WTC11 (cell line): ENCODE measurements at regions not wholly inside any gene's neighbourhood (a gene's known extent, or its start where the extent isn't known, plus 50 kb on each side); places are given as distances from the start of the nearest gene placed in this dataset.

Source experiments
- ATAC-seq: fragments of 200-7000 bp; cut with Tn5 transposase; 2 replicates; pipeline ENCODE4 v1.10.0; 2021; ENCODE audit warnings: mild to moderate bottlenecking, moderate library complexity
- CTCF ChIA-PET: fragments of 300-600 bp; sonication (Branson Sonifier 250); formaldehyde crosslinking; loops from one replicate; lab custom pipeline; 2021; ENCODE audit warnings: antibody characterized with exemption; lab: Charles Lee
- POLR2A ChIA-PET: fragments of 350-600 bp; sonication (Branson Sonifier 250); formaldehyde crosslinking; loops from one replicate; lab custom pipeline; 2021; ENCODE audit warnings: antibody characterized with exemption; lab: Charles Lee
- DNase-seq: peaks from one replicate; pipeline ENCODE4 v3.0.0; 2021; ENCODE audit warnings: low spot score
- H3K27ac Mint-ChIP-seq: 2 replicates; pipeline ENCODE4 v1.8.0; 2021; ENCODE audit warnings: mixed read lengths
- H3K27me3 Mint-ChIP-seq: 2 replicates; pipeline ENCODE4 v1.8.0; 2021; ENCODE audit warnings: low read depth, mild to moderate bottlenecking, moderate library complexity, mixed read lengths
- H3K36me3 Mint-ChIP-seq: 2 replicates; pipeline ENCODE4 v1.8.0; 2021; ENCODE audit warnings: mixed read lengths
- H3K4me1 Mint-ChIP-seq: 2 replicates; pipeline ENCODE4 v1.8.0; 2022; ENCODE audit warnings: mixed read lengths
- H3K4me3 Mint-ChIP-seq: 2 replicates; pipeline ENCODE4 v1.8.0; 2021; ENCODE audit warnings: mild to moderate bottlenecking, moderate library complexity, mixed read lengths
- H3K9me3 Mint-ChIP-seq: 2 replicates; pipeline ENCODE4 v1.8.0; 2021; ENCODE audit warnings: mixed read lengths
- ELF4 ChIP-seq: sonication (generic); formaldehyde crosslinking; IDR thresholded peaks from 2 replicates; pipeline ENCODE4 v1.8.1; 2022; ENCODE audit warnings: low read depth, mild to moderate bottlenecking, moderate library complexity, missing genetic modification reagents
- GABPB1 ChIP-seq: sonication (generic); formaldehyde crosslinking; IDR thresholded peaks from 2 replicates; pipeline ENCODE4 v1.8.1; 2023; ENCODE audit warnings: mild to moderate bottlenecking, missing genetic modification reagents
- GRHL2 ChIP-seq: fragments of 250-450 bp; sonication (Bioruptor Pico); IDR thresholded peaks from 2 replicates; pipeline ENCODE4 v1.8.0; 2022; ENCODE audit warnings: mild to moderate bottlenecking, moderate library complexity; ENCODE audit not compliant: insufficient replicate concordance, severe bottlenecking
- NFATC4 ChIP-seq: fragments of 250-450 bp; sonication (Bioruptor Pico); IDR thresholded peaks from 2 replicates; pipeline ENCODE4 v1.9.0; 2021; ENCODE audit warnings: mild to moderate bottlenecking
- NR1H2 ChIP-seq: sonication (generic); formaldehyde crosslinking; IDR thresholded peaks from 2 replicates; pipeline ENCODE4 v1.9.0; 2021; ENCODE audit warnings: mild to moderate bottlenecking, moderate library complexity, missing genetic modification reagents
- NR3C1 ChIP-seq: sonication (generic); formaldehyde crosslinking; conservative IDR thresholded peaks from 2 replicates; pipeline ENCODE4 v1.8.1; 2023; ENCODE audit warnings: low read depth, mild to moderate bottlenecking, missing genetic modification reagents
- SMAD4 ChIP-seq: sonication (generic); formaldehyde crosslinking; IDR thresholded peaks from 2 replicates; pipeline ENCODE4 v1.8.0; 2022; ENCODE audit warnings: mild to moderate bottlenecking, missing genetic modification reagents
- SP1 ChIP-seq: sonication (generic); formaldehyde crosslinking; conservative IDR thresholded peaks from 2 replicates; pipeline ENCODE4 v1.8.1; 2022; ENCODE audit warnings: missing genetic modification reagents
- TF ChIP-seq, protein P1 (sequence below): sonication (generic); formaldehyde crosslinking; IDR thresholded peaks from 2 replicates; pipeline ENCODE4 v1.8.1; 2022; ENCODE audit warnings: low read depth, mild to moderate bottlenecking, moderate library complexity, missing genetic modification reagents, borderline replicate concordance
- TF ChIP-seq, protein P2 (sequence below): sonication (generic); formaldehyde crosslinking; IDR thresholded peaks from 2 replicates; pipeline ENCODE4 v1.8.1; 2023; ENCODE audit warnings: mild to moderate bottlenecking, missing genetic modification reagents, moderate library complexity
- TF ChIP-seq, protein P3 (sequence below): sonication (generic); formaldehyde crosslinking; IDR thresholded peaks from 2 replicates; pipeline ENCODE4 v1.8.1; 2023; ENCODE audit warnings: mild to moderate bottlenecking, missing genetic modification reagents, borderline replicate concordance
- TF ChIP-seq, protein P4 (sequence below): sonication (generic); formaldehyde crosslinking; IDR thresholded peaks from 2 replicates; pipeline ENCODE4 v1.8.0; 2022; ENCODE audit warnings: mild to moderate bottlenecking, missing genetic modification reagents
- TF ChIP-seq, protein P5 (sequence below): sonication (generic); formaldehyde crosslinking; IDR thresholded peaks from 2 replicates; pipeline ENCODE4 v1.8.0; 2022; ENCODE audit warnings: mild to moderate bottlenecking, missing genetic modification reagents
- TF ChIP-seq, protein P6 (sequence below): sonication (generic); formaldehyde crosslinking; IDR thresholded peaks from 2 replicates; pipeline ENCODE4 v1.8.0; 2023; ENCODE audit warnings: mild to moderate bottlenecking, missing genetic modification reagents
- TF ChIP-seq, protein P7 (sequence below): fragments of 250-450 bp; sonication (Bioruptor Pico); IDR thresholded peaks from 2 replicates; pipeline ENCODE4 v1.8.0; 2021; ENCODE audit warnings: mild to moderate bottlenecking

DNA sequence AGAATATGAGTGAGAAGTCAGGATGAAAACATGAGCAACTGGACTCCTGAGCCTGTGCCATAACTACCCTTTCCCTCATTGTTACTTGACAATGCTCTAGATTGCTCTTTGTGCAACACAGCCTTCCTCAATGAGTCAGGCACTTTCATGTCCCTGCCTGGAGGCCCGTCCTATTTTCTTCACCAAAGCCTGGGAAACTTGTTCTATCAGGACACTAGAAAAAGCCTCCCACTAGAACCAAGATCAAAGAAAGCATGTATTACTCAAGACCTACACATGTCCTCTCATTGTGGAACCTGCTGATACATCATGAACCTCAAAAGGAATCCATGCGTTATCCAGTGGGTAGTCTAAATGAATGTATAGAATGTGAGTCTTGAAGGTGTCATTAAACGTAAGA is 624.5 kb downstream of the TOX3 start:
- CTCF ChIA-PET = no interaction called here
- H3K4me3 Mint-ChIP-seq = no peak overlapping the region
- POLR2A ChIA-PET = no interaction called here
- TF ChIP-seq, protein P1, sequence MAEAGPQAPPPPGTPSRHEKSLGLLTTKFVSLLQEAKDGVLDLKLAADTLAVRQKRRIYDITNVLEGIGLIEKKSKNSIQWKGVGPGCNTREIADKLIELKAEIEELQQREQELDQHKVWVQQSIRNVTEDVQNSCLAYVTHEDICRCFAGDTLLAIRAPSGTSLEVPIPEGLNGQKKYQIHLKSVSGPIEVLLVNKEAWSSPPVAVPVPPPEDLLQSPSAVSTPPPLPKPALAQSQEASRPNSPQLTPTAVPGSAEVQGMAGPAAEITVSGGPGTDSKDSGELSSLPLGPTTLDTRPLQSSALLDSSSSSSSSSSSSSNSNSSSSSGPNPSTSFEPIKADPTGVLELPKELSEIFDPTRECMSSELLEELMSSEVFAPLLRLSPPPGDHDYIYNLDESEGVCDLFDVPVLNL = no peak
- TF ChIP-seq, protein P2, sequence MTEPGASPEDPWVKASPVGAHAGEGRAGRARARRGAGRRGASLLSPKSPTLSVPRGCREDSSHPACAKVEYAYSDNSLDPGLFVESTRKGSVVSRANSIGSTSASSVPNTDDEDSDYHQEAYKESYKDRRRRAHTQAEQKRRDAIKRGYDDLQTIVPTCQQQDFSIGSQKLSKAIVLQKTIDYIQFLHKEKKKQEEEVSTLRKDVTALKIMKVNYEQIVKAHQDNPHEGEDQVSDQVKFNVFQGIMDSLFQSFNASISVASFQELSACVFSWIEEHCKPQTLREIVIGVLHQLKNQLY (CRISPR knock-in tag) = no peak
- TF ChIP-seq, all 79 proteins: peak for 0
- peaks cover 3% of the 10 kb centered on the region for H3K9me3 Mint-ChIP-seq
- ATAC-seq (no peak), DNase-seq (no peak)
- no peaks in the 10 kb centered on the region for H3K4me1 Mint-ChIP-seq
- H3K27me3 Mint-ChIP-seq = no peaks in the 10 kb centered on the region; the same call in 1 of the 2 replicates
- H3K27ac Mint-ChIP-seq = no peak overlapping the region
- H3K36me3 Mint-ChIP-seq = no peaks in the 10 kb centered on the region

DNA sequence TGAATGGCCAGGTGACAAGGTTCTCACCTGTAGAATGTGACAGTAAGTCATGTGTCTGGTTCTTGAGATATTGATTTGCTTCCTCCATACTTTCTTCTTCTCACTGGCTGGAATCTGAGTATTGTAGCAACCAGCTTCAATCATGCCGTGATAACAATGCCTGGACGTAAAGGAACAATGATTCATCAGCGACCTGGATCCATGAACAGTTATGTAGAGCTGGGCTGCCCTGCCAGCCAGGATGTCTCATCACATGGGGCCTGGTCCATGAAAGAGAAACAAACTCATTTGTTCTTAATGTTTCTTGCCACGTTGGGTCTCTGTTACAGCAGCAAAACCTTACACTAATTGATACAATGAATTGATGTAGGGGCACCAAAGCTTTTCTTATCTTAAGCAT is 627.2 kb downstream of the TOX3 start:
- ATAC-seq = no peak
- Mint-ChIP-seq H3K4me3 (no peak overlapping the region), H3K4me1 (no peaks in the 10 kb centered on the region)
- TF ChIP-seq ELF4 (CRISPR knock-in tag) = no peak
- TF ChIP-seq, protein P3, sequence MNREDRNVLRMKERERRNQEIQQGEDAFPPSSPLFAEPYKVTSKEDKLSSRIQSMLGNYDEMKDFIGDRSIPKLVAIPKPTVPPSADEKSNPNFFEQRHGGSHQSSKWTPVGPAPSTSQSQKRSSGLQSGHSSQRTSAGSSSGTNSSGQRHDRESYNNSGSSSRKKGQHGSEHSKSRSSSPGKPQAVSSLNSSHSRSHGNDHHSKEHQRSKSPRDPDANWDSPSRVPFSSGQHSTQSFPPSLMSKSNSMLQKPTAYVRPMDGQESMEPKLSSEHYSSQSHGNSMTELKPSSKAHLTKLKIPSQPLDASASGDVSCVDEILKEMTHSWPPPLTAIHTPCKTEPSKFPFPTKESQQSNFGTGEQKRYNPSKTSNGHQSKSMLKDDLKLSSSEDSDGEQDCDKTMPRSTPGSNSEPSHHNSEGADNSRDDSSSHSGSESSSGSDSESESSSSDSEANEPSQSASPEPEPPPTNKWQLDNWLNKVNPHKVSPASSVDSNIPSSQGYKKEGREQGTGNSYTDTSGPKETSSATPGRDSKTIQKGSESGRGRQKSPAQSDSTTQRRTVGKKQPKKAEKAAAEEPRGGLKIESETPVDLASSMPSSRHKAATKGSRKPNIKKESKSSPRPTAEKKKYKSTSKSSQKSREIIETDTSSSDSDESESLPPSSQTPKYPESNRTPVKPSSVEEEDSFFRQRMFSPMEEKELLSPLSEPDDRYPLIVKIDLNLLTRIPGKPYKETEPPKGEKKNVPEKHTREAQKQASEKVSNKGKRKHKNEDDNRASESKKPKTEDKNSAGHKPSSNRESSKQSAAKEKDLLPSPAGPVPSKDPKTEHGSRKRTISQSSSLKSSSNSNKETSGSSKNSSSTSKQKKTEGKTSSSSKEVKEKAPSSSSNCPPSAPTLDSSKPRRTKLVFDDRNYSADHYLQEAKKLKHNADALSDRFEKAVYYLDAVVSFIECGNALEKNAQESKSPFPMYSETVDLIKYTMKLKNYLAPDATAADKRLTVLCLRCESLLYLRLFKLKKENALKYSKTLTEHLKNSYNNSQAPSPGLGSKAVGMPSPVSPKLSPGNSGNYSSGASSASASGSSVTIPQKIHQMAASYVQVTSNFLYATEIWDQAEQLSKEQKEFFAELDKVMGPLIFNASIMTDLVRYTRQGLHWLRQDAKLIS (CRISPR knock-in tag) = no peak
- TF ChIP-seq, all 79 proteins: peak for 0
- Mint-ChIP-seq H3K36me3 (no peaks in the 10 kb centered on the region), H3K9me3 (peaks cover 3% of the 10 kb centered on the region; the same call in 1 of the 2 replicates), H3K27me3 (no peaks in the 10 kb centered on the region; the same call in 1 of the 2 replicates), H3K27ac (no peak overlapping the region)
- ChIA-PET POLR2A (no interaction called here), CTCF (no interaction called here)
- no peak for DNase-seq

DNA sequence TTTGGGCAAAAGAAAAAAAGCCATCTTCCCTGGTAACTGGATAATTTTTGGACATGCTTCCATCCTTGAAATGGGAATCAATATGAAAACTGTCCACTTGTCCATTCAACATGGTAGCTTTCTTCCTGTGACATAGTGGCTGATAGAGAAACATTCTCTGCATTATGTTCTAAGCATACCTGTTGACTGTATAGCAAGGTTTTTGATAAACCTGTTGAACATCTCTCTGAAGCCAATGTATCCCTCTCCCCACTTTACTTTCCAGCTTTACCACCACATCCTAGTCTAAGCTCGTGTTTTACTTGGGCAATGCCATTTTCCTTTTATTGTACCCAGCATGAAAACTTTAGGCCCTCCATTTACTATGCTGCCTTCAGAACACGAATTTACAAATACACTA is 630.1 kb downstream of the TOX3 start:
- DNase-seq = no peak
- ChIA-PET CTCF (interaction anchor here (0.9 kb wide), 1 partner anchor 25 kb away, joined by 3 read pairs; no protein-coding TSS in a partner anchor), POLR2A (no interaction called here)
- Mint-ChIP-seq H3K4me1 (no peaks in the 10 kb centered on the region), H3K27me3 (no peaks in the 10 kb centered on the region; the same call in 1 of the 2 replicates), H3K36me3 (no peaks in the 10 kb centered on the region), H3K4me3 (no peak overlapping the region), H3K27ac (no peak overlapping the region), H3K9me3 (peaks cover 4% of the 10 kb centered on the region; the same call in 1 of the 2 replicates)
- TF ChIP-seq, protein P4, sequence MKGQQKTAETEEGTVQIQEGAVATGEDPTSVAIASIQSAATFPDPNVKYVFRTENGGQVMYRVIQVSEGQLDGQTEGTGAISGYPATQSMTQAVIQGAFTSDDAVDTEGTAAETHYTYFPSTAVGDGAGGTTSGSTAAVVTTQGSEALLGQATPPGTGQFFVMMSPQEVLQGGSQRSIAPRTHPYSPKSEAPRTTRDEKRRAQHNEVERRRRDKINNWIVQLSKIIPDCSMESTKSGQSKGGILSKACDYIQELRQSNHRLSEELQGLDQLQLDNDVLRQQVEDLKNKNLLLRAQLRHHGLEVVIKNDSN = no peak
- no peak for TF ChIP-seq NR1H2 (CRISPR knock-in tag)
- TF ChIP-seq GRHL2 = no peak
- TF ChIP-seq, protein P5, sequence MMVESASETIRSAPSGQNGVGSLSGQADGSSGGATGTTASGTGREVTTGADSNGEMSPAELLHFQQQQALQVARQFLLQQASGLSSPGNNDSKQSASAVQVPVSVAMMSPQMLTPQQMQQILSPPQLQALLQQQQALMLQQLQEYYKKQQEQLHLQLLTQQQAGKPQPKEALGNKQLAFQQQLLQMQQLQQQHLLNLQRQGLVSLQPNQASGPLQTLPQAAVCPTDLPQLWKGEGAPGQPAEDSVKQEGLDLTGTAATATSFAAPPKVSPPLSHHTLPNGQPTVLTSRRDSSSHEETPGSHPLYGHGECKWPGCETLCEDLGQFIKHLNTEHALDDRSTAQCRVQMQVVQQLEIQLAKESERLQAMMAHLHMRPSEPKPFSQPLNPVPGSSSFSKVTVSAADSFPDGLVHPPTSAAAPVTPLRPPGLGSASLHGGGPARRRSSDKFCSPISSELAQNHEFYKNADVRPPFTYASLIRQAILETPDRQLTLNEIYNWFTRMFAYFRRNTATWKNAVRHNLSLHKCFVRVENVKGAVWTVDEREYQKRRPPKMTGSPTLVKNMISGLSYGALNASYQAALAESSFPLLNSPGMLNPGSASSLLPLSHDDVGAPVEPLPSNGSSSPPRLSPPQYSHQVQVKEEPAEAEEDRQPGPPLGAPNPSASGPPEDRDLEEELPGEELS = no peak
- no peak for TF ChIP-seq GABPB1 (CRISPR knock-in tag)
- ATAC-seq = no peak

DNA sequence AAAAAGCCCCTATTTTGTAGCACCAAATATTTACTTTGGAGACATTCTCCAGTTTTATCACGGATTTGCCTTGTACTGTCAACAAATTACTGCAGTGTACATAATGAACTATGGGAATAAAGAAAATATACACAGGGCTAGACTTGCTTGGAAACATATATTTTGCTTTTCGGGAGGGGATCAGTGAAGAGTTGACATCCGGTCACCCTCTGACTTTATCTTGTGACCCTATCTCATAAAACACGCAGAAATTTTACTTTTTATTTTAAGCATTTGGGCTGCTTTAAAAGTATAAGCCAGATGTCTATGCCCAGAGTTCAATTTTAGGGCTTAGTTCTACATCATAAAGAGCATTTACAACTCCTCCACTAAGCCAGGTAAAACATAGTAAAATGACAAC is 630.7 kb downstream of the TOX3 start:
- Mint-ChIP-seq H3K36me3 (no peaks in the 10 kb centered on the region), H3K4me1 (no peaks in the 10 kb centered on the region), H3K27ac (no peak overlapping the region), H3K27me3 (no peaks in the 10 kb centered on the region; the same call in 1 of the 2 replicates), H3K4me3 (no peak overlapping the region), H3K9me3 (peaks cover 4% of the 10 kb centered on the region; the same call in 1 of the 2 replicates)
- CTCF ChIA-PET = no interaction called here
- DNase-seq (no peak), ATAC-seq (no peak)
- POLR2A ChIA-PET = no interaction called here
- TF ChIP-seq, protein P6, sequence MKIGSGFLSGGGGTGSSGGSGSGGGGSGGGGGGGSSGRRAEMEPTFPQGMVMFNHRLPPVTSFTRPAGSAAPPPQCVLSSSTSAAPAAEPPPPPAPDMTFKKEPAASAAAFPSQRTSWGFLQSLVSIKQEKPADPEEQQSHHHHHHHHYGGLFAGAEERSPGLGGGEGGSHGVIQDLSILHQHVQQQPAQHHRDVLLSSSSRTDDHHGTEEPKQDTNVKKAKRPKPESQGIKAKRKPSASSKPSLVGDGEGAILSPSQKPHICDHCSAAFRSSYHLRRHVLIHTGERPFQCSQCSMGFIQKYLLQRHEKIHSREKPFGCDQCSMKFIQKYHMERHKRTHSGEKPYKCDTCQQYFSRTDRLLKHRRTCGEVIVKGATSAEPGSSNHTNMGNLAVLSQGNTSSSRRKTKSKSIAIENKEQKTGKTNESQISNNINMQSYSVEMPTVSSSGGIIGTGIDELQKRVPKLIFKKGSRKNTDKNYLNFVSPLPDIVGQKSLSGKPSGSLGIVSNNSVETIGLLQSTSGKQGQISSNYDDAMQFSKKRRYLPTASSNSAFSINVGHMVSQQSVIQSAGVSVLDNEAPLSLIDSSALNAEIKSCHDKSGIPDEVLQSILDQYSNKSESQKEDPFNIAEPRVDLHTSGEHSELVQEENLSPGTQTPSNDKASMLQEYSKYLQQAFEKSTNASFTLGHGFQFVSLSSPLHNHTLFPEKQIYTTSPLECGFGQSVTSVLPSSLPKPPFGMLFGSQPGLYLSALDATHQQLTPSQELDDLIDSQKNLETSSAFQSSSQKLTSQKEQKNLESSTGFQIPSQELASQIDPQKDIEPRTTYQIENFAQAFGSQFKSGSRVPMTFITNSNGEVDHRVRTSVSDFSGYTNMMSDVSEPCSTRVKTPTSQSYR (CRISPR knock-in tag) = no peak
- TF ChIP-seq SP1 (CRISPR knock-in tag) = no peak
- TF ChIP-seq NFATC4 = no peak
- no peak for TF ChIP-seq SMAD4
- TF ChIP-seq, protein P2 (CRISPR knock-in tag) = no peak
- TF ChIP-seq NR3C1 (CRISPR knock-in tag) = no peak
- TF ChIP-seq, protein P7, sequence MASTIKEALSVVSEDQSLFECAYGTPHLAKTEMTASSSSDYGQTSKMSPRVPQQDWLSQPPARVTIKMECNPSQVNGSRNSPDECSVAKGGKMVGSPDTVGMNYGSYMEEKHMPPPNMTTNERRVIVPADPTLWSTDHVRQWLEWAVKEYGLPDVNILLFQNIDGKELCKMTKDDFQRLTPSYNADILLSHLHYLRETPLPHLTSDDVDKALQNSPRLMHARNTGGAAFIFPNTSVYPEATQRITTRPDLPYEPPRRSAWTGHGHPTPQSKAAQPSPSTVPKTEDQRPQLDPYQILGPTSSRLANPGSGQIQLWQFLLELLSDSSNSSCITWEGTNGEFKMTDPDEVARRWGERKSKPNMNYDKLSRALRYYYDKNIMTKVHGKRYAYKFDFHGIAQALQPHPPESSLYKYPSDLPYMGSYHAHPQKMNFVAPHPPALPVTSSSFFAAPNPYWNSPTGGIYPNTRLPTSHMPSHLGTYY = no peak
